OCI-LY3 (cell line): ENCODE measurements at regions not wholly inside any gene's neighbourhood (a gene's known extent, or its start where the extent isn't known, plus 50 kb on each side); places are given as distances from the start of the nearest gene placed in this dataset.

Experiments used
- H2AFZ ChIP-seq: fragments of 200-600, 300-600 bp; shearing (Covaris generic); 2 replicates; pipeline ENCODE4 v1.6.0; 2014; ENCODE audit warnings: antibody characterized with exemption, low read depth, low read length
- H3K27ac ChIP-seq: fragments of 200-600, 300-600 bp; sonication (generic); 2 replicates; pipeline ENCODE4 v1.5.1; 2014; ENCODE audit warnings: mild to moderate bottlenecking, low read length, moderate library complexity, mixed read lengths
- H3K27me3 ChIP-seq: fragments of 200-600, 300-600 bp; sonication (generic); 2 replicates; pipeline ENCODE4 v1.6.1; 2014; ENCODE audit warnings: low read depth, low read length, mixed read lengths
- H3K36me3 ChIP-seq: fragments of 200-600, 300-600 bp; sonication (generic); replicated peaks from 2 replicates; pipeline ENCODE3; 2014; ENCODE audit warnings: low read depth, low read length, mixed read lengths
- H3K4me1 ChIP-seq: fragments of 300-600, 200-600 bp; sonication (generic); 2 replicates; pipeline ENCODE4 v1.6.1; 2014; ENCODE audit warnings: low read length, mixed read lengths
- H3K4me2 ChIP-seq: fragments of 200-600, 300-600 bp; sonication (generic); 2 replicates; pipeline ENCODE4 v1.6.1; 2014; ENCODE audit warnings: low read length, mixed read lengths
- H3K4me3 ChIP-seq: fragments of 300-600, 200-600 bp; sonication (generic); 2 replicates; pipeline ENCODE4 v1.5.1; 2014; ENCODE audit warnings: antibody characterized with exemption, mild to moderate bottlenecking, low read length, moderate library complexity
- H3K79me2 ChIP-seq: fragments of 300-600, 200-600 bp; shearing (Covaris generic); 2 replicates; pipeline ENCODE4 v1.6.1; 2014; ENCODE audit warnings: mild to moderate bottlenecking, low read length, mixed read lengths
- H3K9ac ChIP-seq: fragments of 300-600, 200-600 bp; shearing (Covaris generic); 2 replicates; pipeline ENCODE4 v1.6.0; 2014; ENCODE audit warnings: mild to moderate bottlenecking, low read length, moderate library complexity
- H3K9me3 ChIP-seq: fragments of 200-600, 300-600 bp; shearing (Covaris generic); 2 replicates; pipeline ENCODE4 v1.6.1; 2014; ENCODE audit warnings: low read length, mixed read lengths; ENCODE audit not compliant: insufficient read depth
- H4K20me1 ChIP-seq: fragments of 200-600, 300-600 bp; sonication (generic); 2 replicates; pipeline ENCODE4 v1.6.1; 2016; ENCODE audit warnings: low read length, mixed read lengths; ENCODE audit not compliant: insufficient read depth
- EZH2phosphoT487 ChIP-seq: fragments of 200-600 bp; shearing (Covaris generic); IDR thresholded peaks from 2 replicates; pipeline ENCODE4 v1.6.1; 2018; ENCODE audit warnings: antibody characterized with exemption, mixed run types, low read depth
- TF ChIP-seq, protein P1 (sequence below): fragments of 200-600, 300-600 bp; sonication (generic); IDR thresholded peaks from 2 replicates; pipeline ENCODE4 v1.5.1; 2014; ENCODE audit warnings: antibody characterized with exemption, low read length, low read depth

DNA sequence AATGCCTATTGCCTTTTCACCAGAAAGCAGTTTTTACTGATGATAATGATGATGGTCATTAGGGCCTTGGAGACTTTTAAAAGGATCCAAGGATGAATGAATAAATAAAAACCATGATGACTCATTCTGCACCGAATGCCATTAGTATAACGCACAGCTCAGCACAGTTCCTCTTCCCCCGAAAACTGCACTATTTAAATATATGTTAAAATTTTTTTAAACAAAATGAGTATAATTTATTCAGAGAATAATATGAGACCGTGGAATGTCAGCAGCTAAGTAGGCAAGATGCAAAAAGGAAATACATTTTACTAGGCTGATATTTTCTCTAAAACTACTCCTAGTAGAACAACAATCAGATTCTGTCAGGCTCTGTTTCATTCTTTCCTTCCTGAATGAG is 83.4 kb upstream of the NANOGP8 start:
- Histone ChIP-seq H2AFZ (no peak overlapping the region), H3K79me2 (no peaks in the 10 kb centered on the region), H3K27me3 (no peaks in the 10 kb centered on the region), H3K4me1 (peaks cover 23% of the 10 kb centered on the region), H3K4me3 (peak overlapping the region; percentile 25; the same call in 1 of the 2 replicates), H3K4me2 (peak overlapping the region; percentile 67), H4K20me1 (no peaks in the 10 kb centered on the region), H3K9me3 (no peaks in the 10 kb centered on the region), H3K36me3 (no peaks in the 10 kb centered on the region), H3K9ac (no peak overlapping the region), H3K27ac (no peak overlapping the region)
- TF ChIP-seq, protein P1, sequence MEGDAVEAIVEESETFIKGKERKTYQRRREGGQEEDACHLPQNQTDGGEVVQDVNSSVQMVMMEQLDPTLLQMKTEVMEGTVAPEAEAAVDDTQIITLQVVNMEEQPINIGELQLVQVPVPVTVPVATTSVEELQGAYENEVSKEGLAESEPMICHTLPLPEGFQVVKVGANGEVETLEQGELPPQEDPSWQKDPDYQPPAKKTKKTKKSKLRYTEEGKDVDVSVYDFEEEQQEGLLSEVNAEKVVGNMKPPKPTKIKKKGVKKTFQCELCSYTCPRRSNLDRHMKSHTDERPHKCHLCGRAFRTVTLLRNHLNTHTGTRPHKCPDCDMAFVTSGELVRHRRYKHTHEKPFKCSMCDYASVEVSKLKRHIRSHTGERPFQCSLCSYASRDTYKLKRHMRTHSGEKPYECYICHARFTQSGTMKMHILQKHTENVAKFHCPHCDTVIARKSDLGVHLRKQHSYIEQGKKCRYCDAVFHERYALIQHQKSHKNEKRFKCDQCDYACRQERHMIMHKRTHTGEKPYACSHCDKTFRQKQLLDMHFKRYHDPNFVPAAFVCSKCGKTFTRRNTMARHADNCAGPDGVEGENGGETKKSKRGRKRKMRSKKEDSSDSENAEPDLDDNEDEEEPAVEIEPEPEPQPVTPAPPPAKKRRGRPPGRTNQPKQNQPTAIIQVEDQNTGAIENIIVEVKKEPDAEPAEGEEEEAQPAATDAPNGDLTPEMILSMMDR = no peak
- no peak for TF ChIP-seq EZH2phosphoT487

DNA sequence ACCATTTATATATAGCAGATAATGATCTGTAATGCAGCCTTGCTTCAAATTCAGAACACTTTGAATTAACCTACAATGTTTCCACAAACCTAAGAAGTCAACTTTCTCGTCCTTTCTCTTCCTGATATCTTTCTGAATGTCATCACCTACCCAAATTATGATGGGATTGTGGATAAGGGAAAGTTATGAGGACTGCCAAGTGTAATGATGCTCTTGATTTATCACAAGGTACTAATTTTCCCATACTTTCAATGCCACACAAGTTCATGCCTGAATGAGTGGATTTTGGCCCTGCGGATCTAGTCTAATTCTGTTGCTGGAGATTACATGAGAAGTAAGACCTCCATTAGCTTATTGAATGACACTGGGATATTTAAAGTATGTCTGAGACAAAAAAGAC is 82.6 kb upstream of the NANOGP8 start:
- H3K4me3 ChIP-seq = no peak overlapping the region
- H3K27me3 ChIP-seq = no peaks in the 10 kb centered on the region
- H3K9me3 ChIP-seq = no peaks in the 10 kb centered on the region
- no peaks in the 10 kb centered on the region for H3K36me3 ChIP-seq
- no peak overlapping the region for H3K27ac ChIP-seq
- H4K20me1 ChIP-seq = no peaks in the 10 kb centered on the region
- no peak overlapping the region for H3K4me2 ChIP-seq
- no peaks in the 10 kb centered on the region for H3K79me2 ChIP-seq
- no peak overlapping the region for H2AFZ ChIP-seq
- H3K4me1 ChIP-seq = peaks cover 23% of the 10 kb centered on the region
- TF ChIP-seq, protein P1 = no peak
- TF ChIP-seq EZH2phosphoT487 = no peak
- no peak overlapping the region for H3K9ac ChIP-seq

DNA sequence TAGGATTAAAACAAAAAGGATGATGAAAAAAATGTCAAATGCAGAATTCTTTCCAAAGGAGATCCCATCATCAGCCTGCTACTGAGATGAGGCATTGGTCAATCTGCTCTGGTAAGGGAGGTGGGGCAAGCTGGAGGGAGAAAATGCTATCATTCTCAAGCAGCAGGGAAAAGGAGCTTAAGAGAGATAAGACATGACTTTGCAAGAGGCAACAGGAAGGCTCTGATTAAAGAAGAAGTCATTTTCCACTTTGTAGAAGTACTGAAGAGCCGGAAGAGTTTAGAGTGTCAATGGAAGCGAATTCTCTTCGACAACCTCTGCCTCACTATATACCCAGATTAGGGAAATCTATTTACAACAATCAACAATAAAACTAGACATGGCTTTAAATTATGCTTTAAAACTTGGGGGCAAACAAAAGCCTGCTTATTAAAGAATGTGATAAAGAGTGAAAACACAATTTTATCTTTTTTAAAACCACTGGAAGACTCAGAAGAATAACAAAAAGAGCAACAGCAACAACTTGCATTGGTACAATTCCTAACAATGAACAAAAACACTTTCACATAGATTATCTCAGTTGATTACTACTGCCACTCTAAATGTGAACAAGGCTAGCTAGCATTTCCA is 81.8 kb upstream of the NANOGP8 start:
- H3K27ac ChIP-seq = no peak overlapping the region
- no peak overlapping the region for H2AFZ ChIP-seq
- peaks cover 23% of the 10 kb centered on the region for H3K4me1 ChIP-seq
- H3K79me2 ChIP-seq = no peaks in the 10 kb centered on the region
- TF ChIP-seq, protein P1 = no peak
- no peak for TF ChIP-seq EZH2phosphoT487
- no peak overlapping the region for H3K9ac ChIP-seq
- H3K4me2 ChIP-seq = no peak overlapping the region
- no peak overlapping the region for H3K4me3 ChIP-seq
- H3K9me3 ChIP-seq = no peaks in the 10 kb centered on the region
- H3K27me3 ChIP-seq = no peaks in the 10 kb centered on the region
- H4K20me1 ChIP-seq = no peaks in the 10 kb centered on the region
- H3K36me3 ChIP-seq = no peaks in the 10 kb centered on the region

DNA sequence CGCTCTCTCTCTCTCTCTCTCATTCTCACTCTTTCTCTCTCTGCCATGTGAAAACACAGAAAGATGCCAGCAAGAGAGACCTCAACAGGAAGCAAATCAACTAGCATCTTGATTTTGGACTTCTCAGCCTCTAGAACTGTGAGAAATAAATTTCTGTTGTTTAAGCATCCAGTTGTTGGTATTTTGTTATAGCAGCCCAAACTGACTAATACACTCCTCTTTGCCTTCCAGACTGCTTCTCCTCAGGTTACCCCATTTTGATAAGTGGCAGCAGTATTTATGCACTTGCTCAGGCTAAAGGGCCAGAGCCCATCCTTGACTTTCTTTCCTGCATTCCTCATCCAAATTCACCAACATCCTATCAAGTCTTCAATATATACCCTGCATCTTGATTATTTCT is 76.6 kb upstream of the NANOGP8 start:
- H4K20me1 ChIP-seq = no peaks in the 10 kb centered on the region
- H3K4me3 ChIP-seq = no peak overlapping the region
- H3K27me3 ChIP-seq = no peaks in the 10 kb centered on the region
- H3K9me3 ChIP-seq = no peaks in the 10 kb centered on the region
- no peaks in the 10 kb centered on the region for H3K79me2 ChIP-seq
- no peak for TF ChIP-seq EZH2phosphoT487
- TF ChIP-seq, protein P1 = no peak
- H3K36me3 ChIP-seq = no peaks in the 10 kb centered on the region
- H3K4me1 ChIP-seq = peaks cover 2% of the 10 kb centered on the region; the same call in 1 of the 2 replicates
- H2AFZ ChIP-seq = no peak overlapping the region
- no peak overlapping the region for H3K4me2 ChIP-seq
- no peak overlapping the region for H3K9ac ChIP-seq
- H3K27ac ChIP-seq = no peak overlapping the region
